Mucosa of descending colon (tissue), 3 donors: ENCODE measurements at regions not wholly inside any gene's neighbourhood (a gene's known extent, or its start where the extent isn't known, plus 50 kb on each side); places are given as distances from the start of the nearest gene placed in this dataset.
"Not testable (repeated sequence)": the region's sequence is repeated elsewhere in the genome, so short reads cannot be mapped to it uniquely, and the experiment has no call there.

Source experiments
- ATAC-seq: fragments of 200-7000 bp; cut with Tn5 transposase; one replicate; pipeline ENCODE4 v1.9.1; 2020; ENCODE audit warnings: mild to moderate bottlenecking, moderate library complexity
- DNase-seq, 3 donors: peaks; one replicate each; pipeline ENCODE4 v3.0.0-alpha.2; 2020
- H3K36me3 ChIP-seq: fragments of 200-600 bp; one replicate; pipeline ENCODE4 v1.8.0; 2021; ENCODE audit warnings: low read depth, mild to moderate bottlenecking
- H3K4me1 ChIP-seq: fragments of 200-600 bp; one replicate; pipeline ENCODE4 v1.8.0; 2021; ENCODE audit warnings: low read depth, mild to moderate bottlenecking
- H3K4me3 ChIP-seq: fragments of 200-600 bp; one replicate; pipeline ENCODE4 v1.8.0; 2021; ENCODE audit warnings: mild to moderate bottlenecking
- H3K9me3 ChIP-seq: fragments of 200-600 bp; one replicate; pipeline ENCODE4 v1.8.0; 2021; ENCODE audit warnings: mild to moderate bottlenecking
- intact Hi-C, 2 donors: fragments of 100-400 bp; cut with DNase I in 1 of 2; cut with micrococcal nuclease in 1 of 2; formaldehyde crosslinking; loops; one replicate each; pipeline versions ENCODE4 v1.11.0 to v1.11.1; 2022; cut with DNase I, micrococcal nuclease
- TF ChIP-seq, protein P1 (sequence below): fragments of 200-600 bp; IDR thresholded peaks from one replicate; pipeline ENCODE4 v1.8.0; 2022; ENCODE audit warnings: antibody characterized with exemption, mild to moderate bottlenecking
- donor health status: DM: no; HTN: no; CAD: no; lungs with moderate emphysema.
- donor health status: DM: no; HTN: no; CAD: no.
- donor health status: DM: no; HTN: yes; CAD: no.

GRCh38 chr2:33694904-33695303 lies 95.8 kb upstream of the FAM98A start:
- H3K9me3 ChIP-seq = peaks cover 11% of the 10 kb centered on the region
- H3K4me1 ChIP-seq = no peaks in the 10 kb centered on the region
- no peak overlapping the region for H3K4me3 ChIP-seq
- ATAC-seq (no peak), DNase-seq (no peak)
- intact Hi-C loops = no loop called here
- no peaks in the 10 kb centered on the region for H3K36me3 ChIP-seq
- TF ChIP-seq, protein P1, sequence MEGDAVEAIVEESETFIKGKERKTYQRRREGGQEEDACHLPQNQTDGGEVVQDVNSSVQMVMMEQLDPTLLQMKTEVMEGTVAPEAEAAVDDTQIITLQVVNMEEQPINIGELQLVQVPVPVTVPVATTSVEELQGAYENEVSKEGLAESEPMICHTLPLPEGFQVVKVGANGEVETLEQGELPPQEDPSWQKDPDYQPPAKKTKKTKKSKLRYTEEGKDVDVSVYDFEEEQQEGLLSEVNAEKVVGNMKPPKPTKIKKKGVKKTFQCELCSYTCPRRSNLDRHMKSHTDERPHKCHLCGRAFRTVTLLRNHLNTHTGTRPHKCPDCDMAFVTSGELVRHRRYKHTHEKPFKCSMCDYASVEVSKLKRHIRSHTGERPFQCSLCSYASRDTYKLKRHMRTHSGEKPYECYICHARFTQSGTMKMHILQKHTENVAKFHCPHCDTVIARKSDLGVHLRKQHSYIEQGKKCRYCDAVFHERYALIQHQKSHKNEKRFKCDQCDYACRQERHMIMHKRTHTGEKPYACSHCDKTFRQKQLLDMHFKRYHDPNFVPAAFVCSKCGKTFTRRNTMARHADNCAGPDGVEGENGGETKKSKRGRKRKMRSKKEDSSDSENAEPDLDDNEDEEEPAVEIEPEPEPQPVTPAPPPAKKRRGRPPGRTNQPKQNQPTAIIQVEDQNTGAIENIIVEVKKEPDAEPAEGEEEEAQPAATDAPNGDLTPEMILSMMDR = no peak

DNA sequence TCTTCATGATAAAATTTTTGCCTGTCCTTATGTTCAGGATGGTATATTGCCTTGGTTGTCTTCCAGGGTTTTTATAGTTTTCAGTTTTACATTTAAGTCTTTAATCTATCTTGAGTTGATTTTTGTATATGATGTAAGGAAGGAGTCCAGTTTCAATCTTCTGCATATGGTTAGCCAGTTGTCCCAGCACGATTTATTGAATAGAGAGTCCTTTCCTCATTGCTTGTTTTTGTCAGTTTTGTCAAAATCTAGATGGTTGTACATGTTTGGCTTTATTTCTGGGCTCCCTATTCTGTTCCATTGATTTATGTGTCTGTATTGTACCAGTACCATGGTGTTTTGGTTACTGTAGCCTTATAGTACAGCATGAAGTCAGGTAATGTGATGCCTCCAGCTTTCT lies 91.6 kb upstream of the FAM98A start:
- peaks cover 34% of the 10 kb centered on the region for H3K9me3 ChIP-seq
- H3K4me1 ChIP-seq, intact Hi-C loops, H3K4me3 ChIP-seq, H3K36me3 ChIP-seq, DNase-seq, ATAC-seq: not testable (repeated sequence)

- DNase-seq (no peak), ATAC-seq (no peak)
- Histone ChIP-seq H3K4me3 (no peak overlapping the region), H3K4me1 (no peaks in the 10 kb centered on the region), H3K36me3 (no peaks in the 10 kb centered on the region), H3K9me3 (peaks cover 3% of the 10 kb centered on the region)
- intact Hi-C loops = no loop called here
- TF ChIP-seq, protein P1 = no peak
Measured at GRCh38 chr2:33681364-33681757, 82.3 kb upstream of the FAM98A start.

- H3K4me3 ChIP-seq = no peak overlapping the region
- H3K4me1 ChIP-seq = no peaks in the 10 kb centered on the region
- no peak for DNase-seq
- H3K36me3 ChIP-seq = no peaks in the 10 kb centered on the region
- intact Hi-C loops = no loop called here
- no peak for ATAC-seq
- no peaks in the 10 kb centered on the region for H3K9me3 ChIP-seq
- TF ChIP-seq, protein P1 = no peak
Measured at GRCh38 chr2:33680644-33681363, 81.7 kb upstream of the FAM98A start.

DNA sequence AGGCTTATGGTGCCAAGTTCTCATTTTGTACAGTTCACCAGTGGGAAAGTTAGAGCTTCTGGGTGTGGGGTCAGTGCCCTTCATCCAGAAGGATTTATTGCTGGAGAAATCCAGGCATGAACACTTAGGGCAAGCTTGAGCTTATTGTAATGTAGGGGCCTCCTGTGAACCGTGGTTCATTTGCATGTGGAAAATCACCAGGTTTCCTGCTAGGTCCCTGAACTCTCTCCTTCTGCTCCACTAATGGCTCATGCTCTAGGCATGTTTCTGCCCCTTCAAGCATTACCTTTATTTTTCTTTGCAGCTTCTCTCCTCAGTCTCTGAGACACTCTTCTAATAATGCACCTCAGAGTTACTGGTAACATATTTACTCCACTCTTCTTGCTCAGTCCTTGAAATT lies 79.3 kb upstream of the FAM98A start:
- H3K36me3 ChIP-seq = no peaks in the 10 kb centered on the region
- ATAC-seq (no peak), DNase-seq (no peak)
- intact Hi-C loops = no loop called here
- TF ChIP-seq, protein P1 = no peak
- no peaks in the 10 kb centered on the region for H3K4me1 ChIP-seq
- no peaks in the 10 kb centered on the region for H3K9me3 ChIP-seq
- H3K4me3 ChIP-seq = no peak overlapping the region

- no peaks in the 10 kb centered on the region for H3K36me3 ChIP-seq
- ATAC-seq (no peak), DNase-seq (no peak)
- no peaks in the 10 kb centered on the region for H3K4me1 ChIP-seq
- H3K9me3 ChIP-seq = no peaks in the 10 kb centered on the region
- no peak overlapping the region for H3K4me3 ChIP-seq
- TF ChIP-seq, protein P1 = no peak
- intact Hi-C loops = no loop called here
Measured at GRCh38 chr2:33673937-33674336, 74.8 kb upstream of the FAM98A start.
